Upper lobe of left lung (tissue), 6 donors: ENCODE measurements at regions not wholly inside any gene's neighbourhood (a gene's known extent, or its start where the extent isn't known, plus 50 kb on each side); places are given as distances from the start of the nearest gene placed in this dataset.

ENCODE experiments used
- ATAC-seq, 2 donors: fragments of 200-7000 bp; cut with Tn5 transposase; one replicate each; pipeline ENCODE4 v1.9.1; 2022; ENCODE audit warnings: mild to moderate bottlenecking in 2 of 2, moderate library complexity in 2 of 2; ENCODE audit not compliant: low FRiP score in 2 of 2
- DNase-seq, 2 donors: peaks; one replicate each; pipeline ENCODE4 v3.0.0-alpha.2; 2019 to 2020
- H3K27ac ChIP-seq, 4 donors: fragments of 200-600 bp; sonication (generic); one replicate each; pipeline ENCODE4 v1.5.1; 2016 to 2019
- H3K27me3 ChIP-seq, 4 donors: fragments of 200-600 bp; sonication (generic); one replicate each; pipeline ENCODE4 v1.5.1; 2017 to 2019
- H3K36me3 ChIP-seq, 4 donors: fragments of 200-600 bp; sonication (generic); one replicate each; pipeline ENCODE4 v1.5.1; 2016 to 2019
- H3K4me1 ChIP-seq, 4 donors: fragments of 200-600 bp; sonication (generic); one replicate each; pipeline ENCODE4 v1.5.1; 2018 to 2019
- H3K4me3 ChIP-seq, 4 donors: fragments of 200-600 bp; sonication (generic); one replicate each; pipeline ENCODE4 v1.5.1; 2017 to 2019; ENCODE audit warnings: mild to moderate bottlenecking in 2 of 4, moderate library complexity in 1 of 4
- H3K9me3 ChIP-seq, 4 donors: fragments of 200-600 bp; sonication (generic); one replicate each; pipeline ENCODE4 v1.5.1; 2018 to 2019
- CTCF ChIP-seq, 6 experiments: fragments of 450-650 bp in 4 of 6; fragments of 200-600 bp in 2 of 6; sonication (generic) in 2 of 6; IDR thresholded peaks; one replicate each; pipeline ENCODE4 v1.5.1; 2016 to 2019; ENCODE audit warnings: antibody characterized with exemption in 6 of 6
- EP300 ChIP-seq, 4 donors: sonication (generic); formaldehyde crosslinking; IDR thresholded peaks; one replicate each; pipeline ENCODE4 v1.5.1; 2017; ENCODE audit warnings: antibody characterized with exemption in 4 of 4, control low read depth in 2 of 4
- POLR2A ChIP-seq, 4 donors: fragments of 450-650 bp; IDR thresholded peaks; one replicate each; pipeline ENCODE4 v1.5.1; 2016 to 2017; ENCODE audit warnings: antibody characterized with exemption in 4 of 4, mild to moderate bottlenecking in 2 of 4
- POLR2AphosphoS5 ChIP-seq, 2 donors: sonication (generic); formaldehyde crosslinking; IDR thresholded peaks; one replicate each; pipeline ENCODE4 v1.5.1; 2017; ENCODE audit warnings: antibody characterized with exemption in 2 of 2
- WGBS, 2 donors: methylation state at CpG; one replicate each; pipeline ENCODE4 v1.1.5; 2017 to 2018; 5-methylcytosine and 5-hydroxymethylcytosine counted together
- donor health status: DM: no; HTN: no; CAD: no; lungs with moderate emphysema.
- donor health status: DM: no; HTN: yes; CAD: no; lungs with severe emphysema.

- Histone ChIP-seq H3K4me1 (no peaks in the 10 kb centered on the region), H3K4me3 (no peak overlapping the region), H3K27me3 (no peaks in the 10 kb centered on the region), H3K27ac (no peak overlapping the region), H3K9me3 (no peaks in the 10 kb centered on the region), H3K36me3 (no peaks in the 10 kb centered on the region)
- DNase-seq (no peak), ATAC-seq (no peak)
- WGBS, 2 donors, result 69 to 70% methylated on average over 4 of the region's 4 CpGs
- TF ChIP-seq POLR2A (IDR thresholded peaks at IDR 0.05) (no peak), EP300 (IDR thresholded peaks at IDR 0.05) (no peak), POLR2AphosphoS5 (IDR thresholded peaks at IDR 0.05) (no peak), CTCF (IDR thresholded peaks at IDR 0.05) (no peak)
These were observed 631.5 kb downstream of the UQCRFS1 start for GRCh38 chr19:28581468-28581770.

- no peak for DNase-seq
- no peak overlapping the region for H3K4me3 ChIP-seq
- 81 to 83% methylated on average over 2 to 6 of the region's 6 CpGs for WGBS, 2 donors
- no peak for TF ChIP-seq POLR2A (IDR thresholded peaks at IDR 0.05)
- TF ChIP-seq POLR2AphosphoS5 (IDR thresholded peaks at IDR 0.05), result no peak
- TF ChIP-seq EP300 (IDR thresholded peaks at IDR 0.05), result no peak
- no peak for TF ChIP-seq CTCF (IDR thresholded peaks at IDR 0.05)
- H3K27me3 ChIP-seq, result no peaks in the 10 kb centered on the region
- H3K27ac ChIP-seq, result no peak overlapping the region
- ATAC-seq, result no peak
- no peaks in the 10 kb centered on the region for H3K4me1 ChIP-seq
- H3K36me3 ChIP-seq, result no peaks in the 10 kb centered on the region
- H3K9me3 ChIP-seq, result no peaks in the 10 kb centered on the region
These were observed 634.0 kb downstream of the UQCRFS1 start for GRCh38 chr19:28578786-28579505.

- no peak overlapping the region for H3K27ac ChIP-seq
- no peak for ATAC-seq
- H3K9me3 ChIP-seq, result no peaks in the 10 kb centered on the region
- H3K36me3 ChIP-seq, result no peaks in the 10 kb centered on the region
- H3K27me3 ChIP-seq, result no peaks in the 10 kb centered on the region
- no peak for DNase-seq
- H3K4me1 ChIP-seq, result no peaks in the 10 kb centered on the region
- WGBS, 2 donors, result 84 to 89% methylated on average over 8 of the region's 8 CpGs
- H3K4me3 ChIP-seq, result no peak overlapping the region
- TF ChIP-seq EP300 (IDR thresholded peaks at IDR 0.05) (no peak), POLR2A (IDR thresholded peaks at IDR 0.05) (no peak), POLR2AphosphoS5 (IDR thresholded peaks at IDR 0.05) (no peak), CTCF (IDR thresholded peaks at IDR 0.05) (no peak)
These were observed 634.7 kb downstream of the UQCRFS1 start for GRCh38 chr19:28578208-28578607.

GRCh38 chr19:28577666-28578065, 635.3 kb downstream of the UQCRFS1 start:
- Histone ChIP-seq H3K4me1 (no peaks in the 10 kb centered on the region), H3K9me3 (no peaks in the 10 kb centered on the region), H3K27me3 (no peaks in the 10 kb centered on the region), H3K4me3 (no peak overlapping the region), H3K36me3 (no peaks in the 10 kb centered on the region), H3K27ac (no peak overlapping the region)
- TF ChIP-seq CTCF (IDR thresholded peaks at IDR 0.05) (no peak), EP300 (IDR thresholded peaks at IDR 0.05) (no peak), POLR2AphosphoS5 (IDR thresholded peaks at IDR 0.05) (no peak), POLR2A (IDR thresholded peaks at IDR 0.05) (no peak)
- 74 to 81% methylated on average over 6 of the region's 6 CpGs for WGBS, 2 donors
- no peak for ATAC-seq
- DNase-seq, result no peak

- ATAC-seq (no peak), DNase-seq (no peak)
- no peaks in the 10 kb centered on the region for H3K36me3 ChIP-seq
- TF ChIP-seq POLR2A (IDR thresholded peaks at IDR 0.05) (no peak), EP300 (IDR thresholded peaks at IDR 0.05) (no peak), CTCF (IDR thresholded peaks at IDR 0.05) (no peak), POLR2AphosphoS5 (IDR thresholded peaks at IDR 0.05) (no peak)
- no peaks in the 10 kb centered on the region for H3K27me3 ChIP-seq
- WGBS, 2 donors, result 40 to 58% methylated on average over 2 of the region's 2 CpGs
- H3K9me3 ChIP-seq, result no peaks in the 10 kb centered on the region
- no peak overlapping the region for H3K27ac ChIP-seq
- no peak overlapping the region for H3K4me3 ChIP-seq
- no peaks in the 10 kb centered on the region for H3K4me1 ChIP-seq
These were observed 635.7 kb downstream of the UQCRFS1 start for GRCh38 chr19:28577233-28577632.
